Endothelial cell (in vitro differentiated cells): ENCODE measurements at regions not wholly inside any gene's neighbourhood (a gene's known extent, or its start where the extent isn't known, plus 50 kb on each side); places are given as distances from the start of the nearest gene placed in this dataset.
A peak's percentile ranks its signal among the peaks of the same experiment; 100 is the strongest.

ENCODE experiments used
- DNase-seq: peaks from one replicate; pipeline ENCODE4 v3.0.0; 2021; ENCODE audit warnings: low spot score
- H3K27ac Mint-ChIP-seq: one replicate; pipeline ENCODE4 v1.8.0; 2021; ENCODE audit warnings: mixed read lengths, inconsistent platforms; ENCODE audit not compliant: unreplicated experiment
- H3K27me3 Mint-ChIP-seq: one replicate; pipeline ENCODE4 v1.8.0; 2021; ENCODE audit warnings: mild to moderate bottlenecking, moderate library complexity, mixed read lengths, inconsistent platforms; ENCODE audit not compliant: unreplicated experiment
- H3K36me3 Mint-ChIP-seq: one replicate; pipeline ENCODE4 v1.8.0; 2021; ENCODE audit warnings: mild to moderate bottlenecking, low read depth, mixed read lengths, inconsistent platforms; ENCODE audit not compliant: unreplicated experiment
- H3K4me1 Mint-ChIP-seq: one replicate; pipeline ENCODE4 v1.8.0; 2021; ENCODE audit warnings: mild to moderate bottlenecking, mixed read lengths, inconsistent platforms; ENCODE audit not compliant: unreplicated experiment
- H3K4me3 Mint-ChIP-seq: one replicate; pipeline ENCODE4 v1.8.0; 2021; ENCODE audit warnings: mild to moderate bottlenecking, mixed read lengths, inconsistent platforms; ENCODE audit not compliant: unreplicated experiment
- H3K9me3 Mint-ChIP-seq: one replicate; pipeline ENCODE4 v1.8.0; 2021; ENCODE audit warnings: mixed read lengths, inconsistent platforms; ENCODE audit not compliant: unreplicated experiment
- CTCF ChIP-seq: fragments of 200-600 bp; sonication (generic); IDR thresholded peaks from one replicate; pipeline ENCODE4 v1.5.0; 2021; ENCODE audit warnings: antibody characterized with exemption; ENCODE audit not compliant: unreplicated experiment

DNA sequence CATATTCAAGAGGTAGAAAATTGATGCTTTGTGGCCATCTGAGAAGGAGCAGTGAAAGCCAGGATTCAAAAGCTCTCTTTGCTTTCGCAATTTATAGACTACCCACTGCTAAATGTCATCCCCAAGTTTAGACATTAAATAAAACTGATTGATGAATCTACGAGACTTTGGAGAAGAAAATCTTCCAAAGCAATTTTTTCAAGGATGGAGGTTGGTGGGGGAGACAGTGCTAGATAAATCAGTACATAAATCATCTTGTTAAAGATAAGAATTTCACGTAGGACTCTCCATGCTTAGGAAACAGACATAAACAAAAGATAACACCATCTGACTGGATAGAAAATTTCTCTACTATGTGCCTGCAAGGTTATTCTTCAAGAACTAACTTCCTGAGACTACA lies 147.6 kb upstream of the TIAM1 start:
- no peak for TF ChIP-seq CTCF
- no peak overlapping the region for H3K27ac Mint-ChIP-seq
- no peak overlapping the region for H3K4me3 Mint-ChIP-seq
- H3K36me3 Mint-ChIP-seq, result peaks cover 27% of the 10 kb centered on the region
- no peaks in the 10 kb centered on the region for H3K9me3 Mint-ChIP-seq
- no peak for DNase-seq
- H3K27me3 Mint-ChIP-seq, result no peaks in the 10 kb centered on the region
- peaks cover 2% of the 10 kb centered on the region for H3K4me1 Mint-ChIP-seq

GRCh38 chr21:31490443-31490842 lies 146.4 kb upstream of the TIAM1 start:
- H3K27ac Mint-ChIP-seq, result no peak overlapping the region
- peaks cover 36% of the 10 kb centered on the region for H3K36me3 Mint-ChIP-seq
- no peak overlapping the region for H3K4me3 Mint-ChIP-seq

GRCh38 chr21:31489726-31490125 lies 145.7 kb upstream of the TIAM1 start:
- Mint-ChIP-seq H3K9me3 (peaks cover 11% of the 10 kb centered on the region), H3K4me1 (peaks cover 5% of the 10 kb centered on the region)

More at GRCh38 chr21:31490443-31490842, 146.4 kb upstream of the TIAM1 start:
- peaks cover 2% of the 10 kb centered on the region for H3K4me1 Mint-ChIP-seq
- H3K9me3 Mint-ChIP-seq, result peaks cover 7% of the 10 kb centered on the region
- DNase-seq, result no peak
- H3K27me3 Mint-ChIP-seq, result peaks cover 5% of the 10 kb centered on the region
- TF ChIP-seq CTCF, result no peak

GRCh38 chr21:31489014-31489413 lies 145.0 kb upstream of the TIAM1 start:
- no peak overlapping the region for H3K4me3 Mint-ChIP-seq
- TF ChIP-seq CTCF, result no peak
- H3K4me1 Mint-ChIP-seq, result peaks cover 6% of the 10 kb centered on the region
- H3K9me3 Mint-ChIP-seq, result peaks cover 13% of the 10 kb centered on the region
- no peak for DNase-seq
- H3K27ac Mint-ChIP-seq, result no peak overlapping the region
- peaks cover 5% of the 10 kb centered on the region for H3K27me3 Mint-ChIP-seq
- H3K36me3 Mint-ChIP-seq, result peaks cover 41% of the 10 kb centered on the region

More at GRCh38 chr21:31489726-31490125, 145.7 kb upstream of the TIAM1 start:
- no peak for DNase-seq
- H3K27ac Mint-ChIP-seq, result no peak overlapping the region
- H3K27me3 Mint-ChIP-seq, result peaks cover 5% of the 10 kb centered on the region
- H3K36me3 Mint-ChIP-seq, result peaks cover 40% of the 10 kb centered on the region
- no peak for TF ChIP-seq CTCF
- H3K4me3 Mint-ChIP-seq, result no peak overlapping the region

- peaks cover 13% of the 10 kb centered on the region for H3K9me3 Mint-ChIP-seq
- H3K27me3 Mint-ChIP-seq, result peaks cover 5% of the 10 kb centered on the region
- peaks cover 42% of the 10 kb centered on the region for H3K36me3 Mint-ChIP-seq
- H3K27ac Mint-ChIP-seq, result no peak overlapping the region
- no peak for DNase-seq
- peaks cover 4% of the 10 kb centered on the region for H3K4me1 Mint-ChIP-seq
- TF ChIP-seq CTCF, result no peak
- H3K4me3 Mint-ChIP-seq, result peak overlapping the region; percentile 47
Observed at GRCh38 chr21:31484219-31484618, 140.2 kb upstream of the TIAM1 start.
